ENCODE measurements at regions not wholly inside any gene's neighbourhood (a gene's known extent, or its start where the extent isn't known, plus 50 kb on each side); places are given as distances from the start of the nearest gene placed in this dataset.

DNA sequence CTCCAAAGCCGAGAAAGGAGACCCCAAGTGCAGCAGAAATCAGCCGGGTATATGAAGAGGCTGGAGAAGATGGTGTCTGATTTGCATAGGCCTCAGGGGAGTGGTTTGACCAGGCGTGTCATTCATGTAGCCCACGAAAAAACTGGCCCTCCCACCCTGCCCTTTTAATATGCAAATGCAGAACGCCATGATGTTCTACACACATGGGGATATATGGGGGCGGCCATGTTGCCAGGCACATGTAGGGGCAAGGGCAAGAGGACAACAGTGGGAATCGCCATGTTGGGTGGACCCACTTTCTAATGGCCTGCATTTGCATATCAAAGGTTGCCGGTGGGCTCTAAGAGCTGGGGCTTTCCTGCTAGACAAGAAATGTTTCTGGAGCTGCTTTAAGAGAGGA is 86.4 kb downstream of the ISX start:
- TF ChIP-seq, protein P1, sequence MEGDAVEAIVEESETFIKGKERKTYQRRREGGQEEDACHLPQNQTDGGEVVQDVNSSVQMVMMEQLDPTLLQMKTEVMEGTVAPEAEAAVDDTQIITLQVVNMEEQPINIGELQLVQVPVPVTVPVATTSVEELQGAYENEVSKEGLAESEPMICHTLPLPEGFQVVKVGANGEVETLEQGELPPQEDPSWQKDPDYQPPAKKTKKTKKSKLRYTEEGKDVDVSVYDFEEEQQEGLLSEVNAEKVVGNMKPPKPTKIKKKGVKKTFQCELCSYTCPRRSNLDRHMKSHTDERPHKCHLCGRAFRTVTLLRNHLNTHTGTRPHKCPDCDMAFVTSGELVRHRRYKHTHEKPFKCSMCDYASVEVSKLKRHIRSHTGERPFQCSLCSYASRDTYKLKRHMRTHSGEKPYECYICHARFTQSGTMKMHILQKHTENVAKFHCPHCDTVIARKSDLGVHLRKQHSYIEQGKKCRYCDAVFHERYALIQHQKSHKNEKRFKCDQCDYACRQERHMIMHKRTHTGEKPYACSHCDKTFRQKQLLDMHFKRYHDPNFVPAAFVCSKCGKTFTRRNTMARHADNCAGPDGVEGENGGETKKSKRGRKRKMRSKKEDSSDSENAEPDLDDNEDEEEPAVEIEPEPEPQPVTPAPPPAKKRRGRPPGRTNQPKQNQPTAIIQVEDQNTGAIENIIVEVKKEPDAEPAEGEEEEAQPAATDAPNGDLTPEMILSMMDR (conservative IDR thresholded peaks at IDR 0.05; ENCODE audit: low read depth in 2 of 2) = no peak
- no peak for TF ChIP-seq ZNF331 (CRISPR knock-in tag; IDR thresholded peaks at IDR 0.05; ENCODE audit: low read depth)
